ENCODE measurements at regions not wholly inside any gene's neighbourhood (a gene's known extent, or its start where the extent isn't known, plus 50 kb on each side); places are given as distances from the start of the nearest gene placed in this dataset.

GRCh38 chr18:45119876-45120275, 439.2 kb downstream of the SETBP1 start:
- no peak for DNase-seq

GRCh38 chr18:45121146-45121545, 440.5 kb downstream of the SETBP1 start:
- DNase-seq, result no peak

GRCh38 chr18:45122506-45122905, 441.8 kb downstream of the SETBP1 start:
- no peak for DNase-seq

GRCh38 chr18:45127405-45127804, 446.7 kb downstream of the SETBP1 start:
- no peak for DNase-seq

- no peak for DNase-seq
Measured at GRCh38 chr18:45133276-45133675, 452.6 kb downstream of the SETBP1 start.

- DNase-seq, result no peak
Measured at GRCh38 chr18:45136381-45137086, 455.8 kb downstream of the SETBP1 start.

GRCh38 chr18:45137087-45137419, 456.4 kb downstream of the SETBP1 start:
- no peak for DNase-seq

- DNase-seq, result no peak
Measured at GRCh38 chr18:45139478-45139877, 458.8 kb downstream of the SETBP1 start.

GRCh38 chr18:45142868-45143267, 462.2 kb downstream of the SETBP1 start:
- no peak for DNase-seq

GRCh38 chr18:45149712-45150111, 465.6 kb upstream of the SLC14A2 start:
- no peak for DNase-seq

- no peak for DNase-seq
Measured at GRCh38 chr18:45151645-45152044, 463.6 kb upstream of the SLC14A2 start.

GRCh38 chr18:45155526-45155925, 459.8 kb upstream of the SLC14A2 start:
- DNase-seq, result no peak

GRCh38 chr18:45156946-45157345, 458.3 kb upstream of the SLC14A2 start:
- no peak for DNase-seq

- no peak for DNase-seq
Measured at GRCh38 chr18:45157576-45157975, 457.7 kb upstream of the SLC14A2 start.

GRCh38 chr18:45161850-45162249, 453.4 kb upstream of the SLC14A2 start:
- no peak for DNase-seq

- DNase-seq, result no peak
Measured at GRCh38 chr18:45163871-45164270, 451.4 kb upstream of the SLC14A2 start.

- DNase-seq, result no peak
Measured at GRCh38 chr18:45164551-45164950, 450.7 kb upstream of the SLC14A2 start.

- no peak for DNase-seq
Measured at GRCh38 chr18:45165176-45165713, 450.0 kb upstream of the SLC14A2 start.

- no peak for DNase-seq
Measured at GRCh38 chr18:45165871-45166270, 449.4 kb upstream of the SLC14A2 start.

GRCh38 chr18:45166341-45166835, 448.9 kb upstream of the SLC14A2 start:
- DNase-seq, result no peak

GRCh38 chr18:45166836-45167551, 448.3 kb upstream of the SLC14A2 start:
- DNase-seq, result no peak

- DNase-seq, result no peak
Measured at GRCh38 chr18:45167631-45168280, 447.5 kb upstream of the SLC14A2 start.

GRCh38 chr18:45168866-45169600, 446.2 kb upstream of the SLC14A2 start:
- DNase-seq, result no peak
